ENCODE measurements at regions not wholly inside any gene's neighbourhood (a gene's known extent, or its start where the extent isn't known, plus 50 kb on each side); places are given as distances from the start of the nearest gene placed in this dataset.

DNA sequence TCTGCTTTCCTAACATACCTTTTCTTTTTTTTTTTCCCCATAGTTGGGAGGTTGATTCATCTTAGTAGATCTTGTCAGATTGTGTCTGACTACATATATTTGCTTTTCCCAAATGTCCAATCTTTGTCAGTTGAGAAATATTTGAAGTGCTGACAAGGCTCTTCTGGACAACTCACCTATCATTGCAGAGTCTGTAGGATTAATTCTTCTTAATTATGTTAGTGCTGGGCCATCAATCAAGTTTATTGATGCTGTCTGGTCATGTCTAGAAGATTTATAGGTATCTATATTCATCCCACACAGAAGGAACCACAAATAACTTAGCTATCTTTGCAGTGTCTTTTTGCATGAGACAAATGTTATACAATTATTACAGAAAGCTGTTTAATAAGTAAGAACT lies 310.6 kb downstream of the ACTR3B start:
- TF ChIP-seq RAD21 (IDR thresholded peaks at IDR 0.05; ENCODE audit: low read depth) (no peak), EGR1 (IDR thresholded peaks at IDR 0.05) (no peak), FOXM1 (IDR thresholded peaks at IDR 0.05; ENCODE audit: borderline replicate concordance, low read depth) (no peak), YY1 (IDR thresholded peaks at IDR 0.05; ENCODE audit: low read depth) (no peak), EP300 (IDR thresholded peaks at IDR 0.05; ENCODE audit: borderline replicate concordance) (no peak), TCF12 (IDR thresholded peaks at IDR 0.05; ENCODE audit: low read depth) (no peak), CEBPB (IDR thresholded peaks at IDR 0.05) (no peak), ZBTB7A (IDR thresholded peaks at IDR 0.05; ENCODE audit: low read depth) (no peak), NFIC (IDR thresholded peaks at IDR 0.05) (no peak), CREB1 (IDR thresholded peaks at IDR 0.05; ENCODE audit: low read depth) (no peak)
- TF ChIP-seq, protein P1, sequence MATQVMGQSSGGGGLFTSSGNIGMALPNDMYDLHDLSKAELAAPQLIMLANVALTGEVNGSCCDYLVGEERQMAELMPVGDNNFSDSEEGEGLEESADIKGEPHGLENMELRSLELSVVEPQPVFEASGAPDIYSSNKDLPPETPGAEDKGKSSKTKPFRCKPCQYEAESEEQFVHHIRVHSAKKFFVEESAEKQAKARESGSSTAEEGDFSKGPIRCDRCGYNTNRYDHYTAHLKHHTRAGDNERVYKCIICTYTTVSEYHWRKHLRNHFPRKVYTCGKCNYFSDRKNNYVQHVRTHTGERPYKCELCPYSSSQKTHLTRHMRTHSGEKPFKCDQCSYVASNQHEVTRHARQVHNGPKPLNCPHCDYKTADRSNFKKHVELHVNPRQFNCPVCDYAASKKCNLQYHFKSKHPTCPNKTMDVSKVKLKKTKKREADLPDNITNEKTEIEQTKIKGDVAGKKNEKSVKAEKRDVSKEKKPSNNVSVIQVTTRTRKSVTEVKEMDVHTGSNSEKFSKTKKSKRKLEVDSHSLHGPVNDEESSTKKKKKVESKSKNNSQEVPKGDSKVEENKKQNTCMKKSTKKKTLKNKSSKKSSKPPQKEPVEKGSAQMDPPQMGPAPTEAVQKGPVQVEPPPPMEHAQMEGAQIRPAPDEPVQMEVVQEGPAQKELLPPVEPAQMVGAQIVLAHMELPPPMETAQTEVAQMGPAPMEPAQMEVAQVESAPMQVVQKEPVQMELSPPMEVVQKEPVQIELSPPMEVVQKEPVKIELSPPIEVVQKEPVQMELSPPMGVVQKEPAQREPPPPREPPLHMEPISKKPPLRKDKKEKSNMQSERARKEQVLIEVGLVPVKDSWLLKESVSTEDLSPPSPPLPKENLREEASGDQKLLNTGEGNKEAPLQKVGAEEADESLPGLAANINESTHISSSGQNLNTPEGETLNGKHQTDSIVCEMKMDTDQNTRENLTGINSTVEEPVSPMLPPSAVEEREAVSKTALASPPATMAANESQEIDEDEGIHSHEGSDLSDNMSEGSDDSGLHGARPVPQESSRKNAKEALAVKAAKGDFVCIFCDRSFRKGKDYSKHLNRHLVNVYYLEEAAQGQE (IDR thresholded peaks at IDR 0.05; ENCODE audit: low read depth): no peak
